ENCODE measurements at regions not wholly inside any gene's neighbourhood (a gene's known extent, or its start where the extent isn't known, plus 50 kb on each side); places are given as distances from the start of the nearest gene placed in this dataset.

DNA sequence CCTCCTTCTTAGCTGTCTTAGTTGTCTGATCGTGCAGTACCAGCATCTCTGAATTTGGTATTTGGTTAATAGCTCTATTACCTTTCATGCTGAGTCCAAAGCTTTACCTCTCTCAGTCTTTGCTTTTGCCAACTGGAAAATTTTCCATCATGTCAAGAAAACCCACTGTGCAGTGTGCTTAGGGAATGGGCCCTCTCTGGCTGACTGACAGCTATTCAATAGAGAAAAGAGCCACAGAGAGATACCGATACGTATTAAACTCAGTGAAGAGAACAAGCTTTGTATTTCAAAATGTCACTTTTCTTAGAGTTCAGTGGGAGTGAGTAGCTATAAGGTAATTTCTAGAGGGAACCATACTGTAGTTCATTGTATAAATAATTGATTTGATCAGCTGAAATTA lies 1507.1 kb downstream of the C4orf33 start:
- TF ChIP-seq FOXA1 (IDR thresholded peaks at IDR 0.05) (no peak), MAX (IDR thresholded peaks at IDR 0.05) (no peak), YY1 (IDR thresholded peaks at IDR 0.05) (no peak), RXRA (IDR thresholded peaks at IDR 0.05) (no peak)
- TF ChIP-seq, protein P1, sequence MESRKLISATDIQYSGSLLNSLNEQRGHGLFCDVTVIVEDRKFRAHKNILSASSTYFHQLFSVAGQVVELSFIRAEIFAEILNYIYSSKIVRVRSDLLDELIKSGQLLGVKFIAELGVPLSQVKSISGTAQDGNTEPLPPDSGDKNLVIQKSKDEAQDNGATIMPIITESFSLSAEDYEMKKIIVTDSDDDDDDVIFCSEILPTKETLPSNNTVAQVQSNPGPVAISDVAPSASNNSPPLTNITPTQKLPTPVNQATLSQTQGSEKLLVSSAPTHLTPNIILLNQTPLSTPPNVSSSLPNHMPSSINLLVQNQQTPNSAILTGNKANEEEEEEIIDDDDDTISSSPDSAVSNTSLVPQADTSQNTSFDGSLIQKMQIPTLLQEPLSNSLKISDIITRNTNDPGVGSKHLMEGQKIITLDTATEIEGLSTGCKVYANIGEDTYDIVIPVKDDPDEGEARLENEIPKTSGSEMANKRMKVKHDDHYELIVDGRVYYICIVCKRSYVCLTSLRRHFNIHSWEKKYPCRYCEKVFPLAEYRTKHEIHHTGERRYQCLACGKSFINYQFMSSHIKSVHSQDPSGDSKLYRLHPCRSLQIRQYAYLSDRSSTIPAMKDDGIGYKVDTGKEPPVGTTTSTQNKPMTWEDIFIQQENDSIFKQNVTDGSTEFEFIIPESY (IDR thresholded peaks at IDR 0.05), result no peak
- TF ChIP-seq, protein P2, sequence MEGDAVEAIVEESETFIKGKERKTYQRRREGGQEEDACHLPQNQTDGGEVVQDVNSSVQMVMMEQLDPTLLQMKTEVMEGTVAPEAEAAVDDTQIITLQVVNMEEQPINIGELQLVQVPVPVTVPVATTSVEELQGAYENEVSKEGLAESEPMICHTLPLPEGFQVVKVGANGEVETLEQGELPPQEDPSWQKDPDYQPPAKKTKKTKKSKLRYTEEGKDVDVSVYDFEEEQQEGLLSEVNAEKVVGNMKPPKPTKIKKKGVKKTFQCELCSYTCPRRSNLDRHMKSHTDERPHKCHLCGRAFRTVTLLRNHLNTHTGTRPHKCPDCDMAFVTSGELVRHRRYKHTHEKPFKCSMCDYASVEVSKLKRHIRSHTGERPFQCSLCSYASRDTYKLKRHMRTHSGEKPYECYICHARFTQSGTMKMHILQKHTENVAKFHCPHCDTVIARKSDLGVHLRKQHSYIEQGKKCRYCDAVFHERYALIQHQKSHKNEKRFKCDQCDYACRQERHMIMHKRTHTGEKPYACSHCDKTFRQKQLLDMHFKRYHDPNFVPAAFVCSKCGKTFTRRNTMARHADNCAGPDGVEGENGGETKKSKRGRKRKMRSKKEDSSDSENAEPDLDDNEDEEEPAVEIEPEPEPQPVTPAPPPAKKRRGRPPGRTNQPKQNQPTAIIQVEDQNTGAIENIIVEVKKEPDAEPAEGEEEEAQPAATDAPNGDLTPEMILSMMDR (IDR thresholded peaks at IDR 0.05; ENCODE audit: low read depth, low read length, missing input control), result no peak
- H3K4me3 ChIP-seq (ENCODE audit: low read depth in 1 of 3, low read length in 3 of 3), result no peak overlapping the region
- WGBS, result 76% methylated on average over 3 of the region's 3 CpGs
- H3K9ac ChIP-seq (ENCODE audit: low read depth in 1 of 2, low read length in 2 of 2), result no peak overlapping the region
- no peaks in the 10 kb centered on the region for H3K4me1 ChIP-seq (ENCODE audit: control insufficient read depth in 4 of 4, insufficient read depth in 4 of 4, low read length in 3 of 4)
- H3K27ac ChIP-seq (ENCODE audit: low read depth in 1 of 2, low read length in 2 of 2), result no peak overlapping the region
- no peak for DNase-seq (ENCODE audit: low spot score)
- no peaks in the 10 kb centered on the region for H3K27me3 ChIP-seq (ENCODE audit: control insufficient read depth in 4 of 4, insufficient read depth in 4 of 4, low read length in 3 of 4)
- no peaks in the 10 kb centered on the region for H3K36me3 ChIP-seq (ENCODE audit: control insufficient read depth in 4 of 4, insufficient read depth in 3 of 4, low read depth in 1 of 4, low read length in 3 of 4)
- no peaks in the 10 kb centered on the region for H3K9me3 ChIP-seq (ENCODE audit: control insufficient read depth in 4 of 4, low read length in 3 of 4)

DNA sequence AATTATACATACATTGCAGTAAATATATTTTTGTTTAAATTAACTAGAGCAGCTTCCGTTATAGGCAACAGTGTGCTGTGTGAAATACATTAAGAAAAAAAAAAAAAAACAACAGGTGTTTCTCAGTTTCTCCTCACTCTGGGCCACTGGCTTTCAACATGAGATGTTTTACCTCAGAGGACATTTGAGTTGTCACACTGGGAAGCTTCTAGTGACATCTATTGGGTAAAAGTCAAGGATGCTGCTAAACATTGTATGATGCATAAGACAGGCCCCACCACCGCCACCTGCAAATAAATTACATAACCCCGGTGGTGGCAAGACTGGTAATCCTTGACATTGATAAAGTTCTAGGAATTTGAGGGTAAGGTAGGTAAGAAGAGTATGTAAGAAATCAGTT lies 1512.2 kb downstream of the C4orf33 start:
- H3K4me1 ChIP-seq (ENCODE audit: control insufficient read depth in 4 of 4, insufficient read depth in 4 of 4, low read length in 3 of 4), result no peaks in the 10 kb centered on the region
- H3K27me3 ChIP-seq (ENCODE audit: control insufficient read depth in 4 of 4, insufficient read depth in 4 of 4, low read length in 3 of 4), result no peaks in the 10 kb centered on the region
- no peak for DNase-seq (ENCODE audit: low spot score)
- no peaks in the 10 kb centered on the region for H3K9me3 ChIP-seq (ENCODE audit: control insufficient read depth in 4 of 4, low read length in 3 of 4)
- no peak for TF ChIP-seq RXRA (IDR thresholded peaks at IDR 0.05)
- TF ChIP-seq, protein P2 (IDR thresholded peaks at IDR 0.05; ENCODE audit: low read depth, low read length, missing input control), result no peak
- TF ChIP-seq, protein P1 (IDR thresholded peaks at IDR 0.05), result no peak
- TF ChIP-seq FOXA2 (IDR thresholded peaks at IDR 0.05), result no peak
- TF ChIP-seq HNF4A (conservative IDR thresholded peaks at IDR 0.05), result no peak
- no peak for TF ChIP-seq RAD21 (IDR thresholded peaks at IDR 0.05)
- no peak for TF ChIP-seq TAF1 (conservative IDR thresholded peaks at IDR 0.05)
- no peak for TF ChIP-seq NR2F2 (IDR thresholded peaks at IDR 0.05)
- no peak for TF ChIP-seq FOXA1 (IDR thresholded peaks at IDR 0.05)
- TF ChIP-seq EGR1 (IDR thresholded peaks at IDR 0.05; ENCODE audit: low read depth in 2 of 2), result no peak
- TF ChIP-seq, protein P3, sequence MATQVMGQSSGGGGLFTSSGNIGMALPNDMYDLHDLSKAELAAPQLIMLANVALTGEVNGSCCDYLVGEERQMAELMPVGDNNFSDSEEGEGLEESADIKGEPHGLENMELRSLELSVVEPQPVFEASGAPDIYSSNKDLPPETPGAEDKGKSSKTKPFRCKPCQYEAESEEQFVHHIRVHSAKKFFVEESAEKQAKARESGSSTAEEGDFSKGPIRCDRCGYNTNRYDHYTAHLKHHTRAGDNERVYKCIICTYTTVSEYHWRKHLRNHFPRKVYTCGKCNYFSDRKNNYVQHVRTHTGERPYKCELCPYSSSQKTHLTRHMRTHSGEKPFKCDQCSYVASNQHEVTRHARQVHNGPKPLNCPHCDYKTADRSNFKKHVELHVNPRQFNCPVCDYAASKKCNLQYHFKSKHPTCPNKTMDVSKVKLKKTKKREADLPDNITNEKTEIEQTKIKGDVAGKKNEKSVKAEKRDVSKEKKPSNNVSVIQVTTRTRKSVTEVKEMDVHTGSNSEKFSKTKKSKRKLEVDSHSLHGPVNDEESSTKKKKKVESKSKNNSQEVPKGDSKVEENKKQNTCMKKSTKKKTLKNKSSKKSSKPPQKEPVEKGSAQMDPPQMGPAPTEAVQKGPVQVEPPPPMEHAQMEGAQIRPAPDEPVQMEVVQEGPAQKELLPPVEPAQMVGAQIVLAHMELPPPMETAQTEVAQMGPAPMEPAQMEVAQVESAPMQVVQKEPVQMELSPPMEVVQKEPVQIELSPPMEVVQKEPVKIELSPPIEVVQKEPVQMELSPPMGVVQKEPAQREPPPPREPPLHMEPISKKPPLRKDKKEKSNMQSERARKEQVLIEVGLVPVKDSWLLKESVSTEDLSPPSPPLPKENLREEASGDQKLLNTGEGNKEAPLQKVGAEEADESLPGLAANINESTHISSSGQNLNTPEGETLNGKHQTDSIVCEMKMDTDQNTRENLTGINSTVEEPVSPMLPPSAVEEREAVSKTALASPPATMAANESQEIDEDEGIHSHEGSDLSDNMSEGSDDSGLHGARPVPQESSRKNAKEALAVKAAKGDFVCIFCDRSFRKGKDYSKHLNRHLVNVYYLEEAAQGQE (IDR thresholded peaks at IDR 0.05), result no peak
- TF ChIP-seq ATF3 (IDR thresholded peaks at IDR 0.05), result no peak
- TF ChIP-seq JUND (IDR thresholded peaks at IDR 0.05), result no peak
- TF ChIP-seq SP1 (IDR thresholded peaks at IDR 0.05), result no peak
- no peak for TF ChIP-seq HNF4G (IDR thresholded peaks at IDR 0.05)
- no peak overlapping the region for H3K4me3 ChIP-seq (ENCODE audit: low read depth in 1 of 3, low read length in 3 of 3)
- no peak overlapping the region for H3K27ac ChIP-seq (ENCODE audit: low read depth in 1 of 2, low read length in 2 of 2)
- 91% methylated on average over 3 of the region's 3 CpGs for WGBS
- H3K9ac ChIP-seq (ENCODE audit: low read depth in 1 of 2, low read length in 2 of 2), result no peak overlapping the region
- H3K36me3 ChIP-seq (ENCODE audit: control insufficient read depth in 4 of 4, insufficient read depth in 3 of 4, low read depth in 1 of 4, low read length in 3 of 4), result no peaks in the 10 kb centered on the region
